HG03460 (cell line): ENCODE measurements at regions not wholly inside any gene's neighbourhood (a gene's known extent, or its start where the extent isn't known, plus 50 kb on each side); places are given as distances from the start of the nearest gene placed in this dataset.

Source experiments
- ATAC-seq: cut with Tn5 transposase; IDR thresholded peaks from one replicate; pipeline ENCODE4 v1.9.1; 2021; ENCODE audit not compliant: unreplicated experiment

GRCh38 chr20:10861090-10861489, 187.3 kb upstream of the JAG1 start:
- ATAC-seq, result no peak

- ATAC-seq, result no peak
Measured at GRCh38 chr20:10861619-10862018, 187.8 kb upstream of the JAG1 start.

- no peak for ATAC-seq
Measured at GRCh38 chr20:10863337-10864060, 189.7 kb upstream of the JAG1 start.

DNA sequence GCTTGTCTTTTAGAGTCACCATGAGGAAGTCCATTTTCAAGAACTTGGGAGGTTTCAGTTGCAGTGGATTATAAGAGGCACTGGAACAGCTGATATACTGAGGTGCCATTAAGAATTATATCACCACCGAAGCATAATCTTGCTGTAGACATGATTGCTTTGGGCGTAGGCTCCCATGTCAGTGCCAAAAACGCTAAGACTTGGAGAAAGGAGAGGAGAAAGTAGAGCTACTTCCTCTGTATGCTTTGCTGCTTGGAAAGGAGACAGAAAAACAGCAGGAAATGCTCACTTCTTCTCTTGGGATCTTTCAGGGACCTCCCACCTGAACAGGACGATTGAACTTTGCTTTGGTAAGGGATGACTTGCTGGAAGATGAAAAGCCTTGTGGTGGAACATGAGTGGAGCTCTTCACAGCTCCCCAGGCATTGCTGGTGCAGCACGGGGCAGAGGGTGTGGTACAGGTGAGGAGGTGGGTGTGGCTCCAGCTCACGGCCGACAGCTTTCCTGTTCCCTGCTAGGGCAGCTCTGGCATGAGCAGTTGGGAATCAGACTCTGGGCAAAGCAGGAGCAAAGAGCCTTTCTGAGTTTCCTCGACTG, 190.4 kb upstream of the JAG1 start:
- no peak for ATAC-seq

DNA sequence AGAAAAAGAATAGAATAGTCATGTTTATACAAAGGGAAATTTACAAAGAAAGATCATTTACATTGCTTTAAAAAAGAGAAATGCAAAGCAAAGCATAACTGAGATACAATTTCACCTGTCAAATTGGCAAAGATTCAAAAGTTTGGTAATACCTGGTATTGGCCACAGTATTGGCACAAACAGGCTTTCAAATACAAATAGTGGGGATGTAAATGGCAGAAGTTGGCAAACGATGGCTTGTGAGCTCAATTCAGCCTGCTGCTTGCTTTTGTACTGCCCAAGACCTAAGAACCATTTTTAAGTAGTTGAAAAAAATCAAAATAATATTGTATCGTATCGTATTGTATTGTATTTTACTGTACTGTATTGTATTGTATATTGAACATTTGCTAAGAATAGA, 194.5 kb upstream of the JAG1 start:
- ATAC-seq, result no peak

GRCh38 chr20:10873026-10873425, 199.2 kb upstream of the JAG1 start:
- no peak for ATAC-seq

GRCh38 chr20:10875653-10876052, 201.9 kb upstream of the JAG1 start:
- ATAC-seq, result no peak

- ATAC-seq, result no peak
Measured at GRCh38 chr20:10876558-10876957, 202.8 kb upstream of the JAG1 start.

DNA sequence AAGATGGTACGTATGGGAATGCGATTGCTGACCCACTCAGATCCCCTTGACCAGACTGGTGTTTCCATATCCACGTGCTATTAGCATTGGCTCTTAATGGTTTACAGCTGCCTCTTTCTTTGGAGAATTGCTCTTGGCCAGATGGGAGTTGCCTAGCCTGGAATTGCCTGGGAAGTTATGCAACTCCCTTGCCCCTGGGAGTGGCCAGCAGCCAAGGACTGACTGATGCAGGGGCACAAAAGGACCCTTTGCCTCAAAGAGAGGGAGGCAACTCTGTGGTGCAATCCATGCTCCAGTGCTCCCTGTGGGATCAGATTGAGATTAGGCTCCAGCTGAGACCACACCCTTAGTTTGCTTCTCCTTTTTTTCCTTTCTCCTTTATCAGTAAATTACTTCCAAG, 203.5 kb upstream of the JAG1 start:
- no peak for ATAC-seq

DNA sequence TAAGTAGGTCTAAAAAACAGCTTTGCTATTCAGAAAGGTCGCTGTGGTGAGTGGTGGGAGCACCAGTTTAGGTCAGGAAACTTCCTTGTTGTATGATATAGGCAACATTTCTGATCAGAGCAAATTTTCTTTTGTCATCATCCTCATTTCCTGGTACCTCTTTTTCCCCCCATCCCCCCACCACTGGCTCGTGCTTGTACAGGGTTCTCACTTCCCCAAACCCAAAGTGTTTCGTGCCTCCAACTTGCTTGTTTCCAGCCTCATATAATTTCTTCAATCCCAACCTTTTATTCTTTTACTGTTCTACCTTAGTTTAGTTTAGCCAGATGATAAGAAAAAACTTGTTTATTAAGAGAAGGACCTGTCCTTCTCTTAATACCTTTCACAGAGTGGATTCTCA, 209.4 kb upstream of the JAG1 start:
- no peak for ATAC-seq

- ATAC-seq, result no peak
Measured at GRCh38 chr20:10893321-10893720, 219.5 kb upstream of the JAG1 start.

DNA sequence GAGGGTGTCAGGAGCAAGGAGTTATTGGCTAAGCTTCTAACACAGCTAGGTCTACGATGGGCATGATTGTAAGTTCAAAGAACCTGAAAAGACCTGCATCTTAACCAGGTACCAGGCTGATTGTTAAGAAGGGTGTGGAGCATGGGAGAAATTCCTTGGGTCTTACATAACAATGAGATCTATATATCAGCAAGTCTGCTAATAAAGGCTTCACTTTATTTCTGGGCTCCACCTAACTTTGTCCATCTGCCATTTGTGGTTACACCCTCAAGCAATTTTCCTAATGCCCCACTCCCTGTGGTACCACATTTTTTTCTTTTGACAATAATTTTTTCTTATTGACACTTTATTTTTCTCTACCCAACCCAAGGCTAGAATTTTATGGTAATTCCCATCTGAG, 223.5 kb upstream of the JAG1 start:
- ATAC-seq, result no peak

- ATAC-seq, result no peak
Measured at GRCh38 chr20:10898552-10898951, 224.8 kb upstream of the JAG1 start.

GRCh38 chr20:10902174-10902573, 228.4 kb upstream of the JAG1 start:
- no peak for ATAC-seq

- ATAC-seq, result no peak
Measured at GRCh38 chr20:10902576-10903282, 228.9 kb upstream of the JAG1 start.

GRCh38 chr20:10906834-10907233, 233.0 kb upstream of the JAG1 start:
- no peak for ATAC-seq

DNA sequence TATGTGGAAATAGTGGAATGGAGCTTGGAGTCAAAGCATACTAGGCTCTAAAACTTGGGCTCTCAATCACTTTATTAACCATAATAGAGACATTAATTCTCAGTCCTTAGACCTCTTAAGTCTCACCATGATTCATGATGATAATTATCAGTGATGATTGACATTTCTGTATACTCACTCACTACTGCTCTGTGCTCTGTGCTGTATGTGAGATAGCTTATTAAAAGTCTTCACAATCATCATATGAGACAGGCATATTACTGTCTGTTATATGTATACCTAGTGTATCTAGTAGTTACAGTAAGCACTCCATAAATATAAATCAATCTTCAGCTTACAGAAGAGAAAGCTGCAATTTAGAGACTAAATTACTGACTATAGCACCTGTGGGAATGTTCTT, 236.0 kb upstream of the JAG1 start:
- ATAC-seq, result no peak

- ATAC-seq, result no peak
Measured at GRCh38 chr20:10910535-10911178, 236.9 kb upstream of the JAG1 start.

GRCh38 chr20:10911298-10911697, 237.5 kb upstream of the JAG1 start:
- no peak for ATAC-seq

GRCh38 chr20:10915815-10916214, 242.0 kb upstream of the JAG1 start:
- no peak for ATAC-seq

DNA sequence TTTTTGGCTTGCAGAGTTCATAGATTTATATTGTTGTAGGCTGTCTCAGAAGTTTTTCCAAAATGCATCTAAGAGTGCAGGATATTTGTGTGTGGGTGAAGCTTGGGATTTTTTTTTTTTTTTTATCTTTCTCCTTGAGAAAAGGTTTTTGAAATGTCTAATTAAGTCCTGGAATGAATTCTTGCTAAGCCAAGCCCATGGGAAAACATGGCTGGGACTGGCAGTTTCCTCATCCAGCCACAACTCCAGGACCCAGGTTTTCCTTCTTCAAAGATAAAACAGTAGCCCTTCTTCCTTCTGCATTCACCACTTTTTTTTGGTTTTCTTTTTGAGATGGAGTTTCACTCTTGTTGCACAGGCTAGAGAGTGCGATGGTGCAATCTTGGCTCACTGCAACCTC, 242.5 kb upstream of the JAG1 start:
- ATAC-seq, result no peak

DNA sequence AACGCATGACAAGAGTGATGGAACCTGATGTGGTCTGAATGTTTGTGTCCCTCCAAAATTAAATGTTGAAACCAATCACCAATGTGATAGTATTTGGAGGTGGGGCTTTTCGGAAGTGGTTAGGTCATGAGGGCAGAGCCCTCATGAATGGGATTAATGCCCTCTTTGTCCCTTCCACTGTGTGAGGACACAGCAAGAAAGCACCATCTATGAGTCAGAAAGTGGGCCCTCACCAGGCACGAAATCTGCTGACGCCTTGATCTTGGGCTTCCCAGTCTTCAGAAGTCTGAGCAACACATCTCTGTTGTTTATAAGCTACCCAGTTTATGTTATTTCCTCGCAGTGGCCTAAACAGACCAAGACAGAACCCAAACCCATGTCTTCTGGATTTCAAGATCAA, 244.0 kb upstream of the JAG1 start:
- ATAC-seq, result no peak
